LNCaP clone FGC (cell line): ENCODE measurements at regions not wholly inside any gene's neighbourhood (a gene's known extent, or its start where the extent isn't known, plus 50 kb on each side); places are given as distances from the start of the nearest gene placed in this dataset.
A peak's percentile ranks its signal among the peaks of the same experiment; 100 is the strongest.

ENCODE experiments used
- DNase-seq: peaks from one replicate; pipeline ENCODE4 v3.0.0-alpha.2; 2011; ENCODE audit warnings: low read depth
- H3K4me3 ChIP-seq: 2 replicates; pipeline ENCODE4 v1.5.1; 2011; ENCODE audit warnings: mild to moderate bottlenecking, low read depth, low read length, control low read depth
- CTCF ChIP-seq: IDR thresholded peaks from 2 replicates; pipeline ENCODE4 v1.5.1; 2012; ENCODE audit warnings: mild to moderate bottlenecking; ENCODE audit not compliant: control insufficient read depth, insufficient read depth; ENCODE audit errors: extremely low read depth

- H3K4me3 ChIP-seq = no peak overlapping the region
- no peak for DNase-seq
- no peak for TF ChIP-seq CTCF
Observed at GRCh38 chr19:30906871-30907270, 442.4 kb downstream of the TSHZ3 start.

DNA sequence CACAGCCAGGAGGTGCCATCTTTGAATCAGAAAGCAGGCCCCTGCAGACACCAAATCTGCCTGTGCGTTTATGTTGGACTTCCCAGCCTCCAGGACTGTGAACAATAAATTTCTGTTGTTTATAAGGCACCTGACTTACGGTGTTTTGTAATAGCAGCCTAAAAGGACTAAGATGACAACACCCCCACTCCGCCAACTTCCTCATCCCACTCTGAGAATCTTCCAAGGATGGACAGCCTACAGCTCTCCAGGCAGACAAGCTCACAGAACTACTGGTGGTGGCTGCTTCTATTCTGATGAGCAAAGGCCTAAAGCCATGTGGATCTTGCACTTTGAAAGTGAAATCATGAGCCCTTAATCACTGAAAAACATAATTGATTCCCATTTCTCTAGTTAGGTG lies 449.2 kb downstream of the TSHZ3 start:
- no peak for DNase-seq
- TF ChIP-seq CTCF = no peak
- H3K4me3 ChIP-seq = no peak overlapping the region

DNA sequence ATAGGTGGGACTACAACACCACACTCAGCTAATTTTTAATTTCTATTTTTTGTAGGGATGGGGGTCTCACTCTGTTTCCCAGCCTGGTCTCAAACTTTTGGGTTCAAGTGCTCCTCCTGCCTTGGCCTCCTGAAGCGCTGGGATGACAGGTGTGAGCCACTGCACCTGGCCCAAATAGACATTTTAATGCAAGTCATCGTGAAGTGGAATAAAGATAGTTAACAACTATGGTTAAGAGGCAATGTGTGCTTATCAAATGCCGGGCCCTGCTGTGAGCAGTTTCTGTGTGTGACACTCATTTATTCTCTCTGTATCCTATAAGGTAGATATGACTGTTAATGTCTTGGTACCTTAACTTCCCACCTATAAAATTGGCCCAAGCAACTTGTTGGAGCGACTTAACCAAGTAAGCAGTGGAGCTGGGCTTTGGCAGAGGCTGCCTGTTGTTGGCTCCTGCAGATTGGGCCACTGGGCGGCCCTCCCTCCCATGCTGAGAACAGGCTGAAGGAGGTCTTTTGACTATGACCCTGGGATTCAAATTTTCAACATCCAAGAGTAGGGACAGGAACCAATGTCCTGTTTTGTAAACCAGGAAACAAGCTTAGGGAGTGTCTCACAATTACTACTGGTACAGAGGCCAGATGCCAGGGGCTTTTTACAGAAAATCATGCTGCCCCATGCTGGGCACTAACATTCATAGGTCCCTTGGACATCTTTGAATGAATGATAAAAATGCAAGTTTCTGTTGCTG lies 450.7 kb downstream of the TSHZ3 start:
- no peak overlapping the region for H3K4me3 ChIP-seq
- no peak for DNase-seq
- TF ChIP-seq CTCF = no peak

GRCh38 chr19:30897553-30897952 lies 451.7 kb downstream of the TSHZ3 start:
- H3K4me3 ChIP-seq = no peak overlapping the region
- no peak for TF ChIP-seq CTCF
- no peak for DNase-seq

DNA sequence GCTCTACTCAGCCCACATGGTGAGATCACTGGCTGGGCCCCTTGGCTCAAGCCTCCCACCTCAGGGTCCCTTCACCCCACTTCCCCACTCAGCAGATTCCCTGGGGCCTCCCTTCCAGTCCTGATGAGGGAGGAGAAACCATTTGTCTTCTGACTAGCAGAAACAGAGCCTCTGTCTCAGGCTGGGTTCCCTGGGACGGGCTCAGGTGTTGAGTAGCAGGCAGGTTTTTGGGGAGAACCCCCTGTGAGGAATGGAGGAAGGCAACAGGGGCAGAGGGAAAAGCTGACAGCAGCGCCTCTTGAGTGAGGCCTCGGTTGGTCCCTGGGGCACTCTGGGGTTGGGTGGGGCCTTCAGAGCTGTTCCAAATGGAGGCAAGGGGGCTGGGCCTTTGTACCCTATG lies 452.2 kb downstream of the TSHZ3 start:
- H3K4me3 ChIP-seq = no peak overlapping the region
- no peak for DNase-seq
- no peak for TF ChIP-seq CTCF

- no peak overlapping the region for H3K4me3 ChIP-seq
- DNase-seq = no peak
- TF ChIP-seq CTCF = no peak
Observed at GRCh38 chr19:30896554-30896953, 452.7 kb downstream of the TSHZ3 start.

DNA sequence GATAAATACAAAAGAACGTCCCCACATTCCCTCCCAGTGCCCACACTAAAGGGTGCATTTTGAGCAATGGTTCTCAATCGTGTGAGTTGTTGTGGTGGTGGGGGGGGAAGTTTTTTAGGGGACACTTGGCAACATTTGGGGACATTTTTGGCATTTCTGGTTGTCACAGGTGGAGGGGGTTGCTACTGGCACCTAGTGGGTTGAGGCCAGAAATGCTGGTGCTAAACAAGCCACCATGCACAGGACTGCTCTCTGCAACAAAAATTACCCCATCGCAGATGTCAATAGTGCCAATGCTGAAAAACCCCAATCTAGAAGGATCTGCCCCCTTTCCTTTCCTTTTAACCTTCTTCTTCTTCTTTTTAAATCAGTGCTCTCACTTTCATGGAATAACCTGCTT lies 453.3 kb downstream of the TSHZ3 start:
- H3K4me3 ChIP-seq = no peak overlapping the region
- no peak for DNase-seq
- TF ChIP-seq CTCF = peak; percentile 5; the same call in 1 of the 2 replicates
